ENCODE measurements at regions not wholly inside any gene's neighbourhood (a gene's known extent, or its start where the extent isn't known, plus 50 kb on each side); places are given as distances from the start of the nearest gene placed in this dataset.
"Not testable (repeated sequence)": the region's sequence is repeated elsewhere in the genome, so short reads cannot be mapped to it uniquely, and the experiment has no call there.

DNA sequence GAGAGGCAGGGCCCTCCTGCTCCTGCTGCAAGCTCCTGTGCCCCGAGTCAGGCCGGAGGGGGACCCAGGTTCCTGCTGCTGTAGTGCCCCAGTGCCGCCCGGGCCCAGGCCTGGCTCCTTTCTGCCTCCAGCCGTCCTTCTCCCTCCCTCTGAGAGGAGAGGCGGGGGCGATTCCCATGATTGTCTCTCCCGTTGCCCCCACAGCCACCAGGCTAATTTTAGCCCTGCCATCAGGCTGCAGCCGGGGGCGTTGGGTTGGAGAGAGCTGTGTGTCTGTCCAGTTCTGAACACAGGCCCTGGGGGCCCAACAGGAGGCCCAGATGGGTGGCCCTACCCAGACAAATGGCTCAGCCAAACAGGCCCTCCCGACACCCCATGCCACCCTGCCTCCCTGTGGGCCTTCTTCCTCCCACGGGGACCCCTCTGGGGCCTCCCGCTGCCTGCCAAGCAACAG, 214.8 kb downstream of the TBC1D2B start:
- H3K4me3 ChIP-seq (ENCODE audit: low read depth, low read length): no peak overlapping the region
- TF ChIP-seq, protein P1, sequence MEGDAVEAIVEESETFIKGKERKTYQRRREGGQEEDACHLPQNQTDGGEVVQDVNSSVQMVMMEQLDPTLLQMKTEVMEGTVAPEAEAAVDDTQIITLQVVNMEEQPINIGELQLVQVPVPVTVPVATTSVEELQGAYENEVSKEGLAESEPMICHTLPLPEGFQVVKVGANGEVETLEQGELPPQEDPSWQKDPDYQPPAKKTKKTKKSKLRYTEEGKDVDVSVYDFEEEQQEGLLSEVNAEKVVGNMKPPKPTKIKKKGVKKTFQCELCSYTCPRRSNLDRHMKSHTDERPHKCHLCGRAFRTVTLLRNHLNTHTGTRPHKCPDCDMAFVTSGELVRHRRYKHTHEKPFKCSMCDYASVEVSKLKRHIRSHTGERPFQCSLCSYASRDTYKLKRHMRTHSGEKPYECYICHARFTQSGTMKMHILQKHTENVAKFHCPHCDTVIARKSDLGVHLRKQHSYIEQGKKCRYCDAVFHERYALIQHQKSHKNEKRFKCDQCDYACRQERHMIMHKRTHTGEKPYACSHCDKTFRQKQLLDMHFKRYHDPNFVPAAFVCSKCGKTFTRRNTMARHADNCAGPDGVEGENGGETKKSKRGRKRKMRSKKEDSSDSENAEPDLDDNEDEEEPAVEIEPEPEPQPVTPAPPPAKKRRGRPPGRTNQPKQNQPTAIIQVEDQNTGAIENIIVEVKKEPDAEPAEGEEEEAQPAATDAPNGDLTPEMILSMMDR (IDR thresholded peaks at IDR 0.05; ENCODE audit: insufficient read depth, low read length, poor library complexity, severe bottlenecking): no peak
- no peak for DNase-seq (ENCODE audit: low read depth)
- H3K27me3 ChIP-seq (ENCODE audit: control insufficient read depth, insufficient read depth, low read length): peaks cover 4% of the 10 kb centered on the region
- H3K36me3 ChIP-seq (ENCODE audit: control insufficient read depth, insufficient read depth, low read length): no peaks in the 10 kb centered on the region

DNA sequence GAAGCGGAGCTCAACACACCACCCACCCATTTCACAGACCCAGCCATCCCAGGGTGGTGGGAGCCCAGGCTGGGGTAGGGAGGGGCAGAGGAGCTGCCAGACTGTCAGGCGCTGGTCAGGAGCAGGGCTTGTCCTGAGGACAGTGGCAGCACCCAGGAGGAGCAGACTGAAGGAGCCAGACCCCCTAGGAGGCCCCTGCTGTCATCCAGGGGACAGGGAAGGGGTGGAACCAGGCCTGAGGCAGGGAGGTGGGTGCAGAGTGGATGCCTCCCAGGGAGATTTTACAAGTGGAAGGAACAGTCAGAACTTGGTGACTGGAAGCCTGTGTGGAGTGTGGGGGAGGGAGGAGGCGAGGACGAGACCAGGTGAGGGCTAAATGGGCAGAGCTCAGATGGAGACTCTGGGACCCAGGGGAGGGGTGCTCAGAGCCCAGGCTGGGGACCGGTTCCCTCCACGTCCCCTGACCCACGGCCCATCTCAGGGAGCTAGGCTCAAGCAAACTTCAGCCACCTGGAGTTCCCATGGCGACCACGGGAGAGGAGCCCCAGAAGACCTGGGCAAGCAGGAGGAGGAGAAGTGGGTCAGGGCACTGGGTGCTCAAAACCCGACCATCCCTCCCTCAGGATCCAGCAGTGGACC, 215.4 kb downstream of the TBC1D2B start:
- H3K36me3 ChIP-seq (ENCODE audit: control insufficient read depth, insufficient read depth, low read length); H3K27me3 ChIP-seq (ENCODE audit: control insufficient read depth, insufficient read depth, low read length); DNase-seq (ENCODE audit: low read depth); H3K4me3 ChIP-seq (ENCODE audit: low read depth, low read length): not testable (repeated sequence)

DNA sequence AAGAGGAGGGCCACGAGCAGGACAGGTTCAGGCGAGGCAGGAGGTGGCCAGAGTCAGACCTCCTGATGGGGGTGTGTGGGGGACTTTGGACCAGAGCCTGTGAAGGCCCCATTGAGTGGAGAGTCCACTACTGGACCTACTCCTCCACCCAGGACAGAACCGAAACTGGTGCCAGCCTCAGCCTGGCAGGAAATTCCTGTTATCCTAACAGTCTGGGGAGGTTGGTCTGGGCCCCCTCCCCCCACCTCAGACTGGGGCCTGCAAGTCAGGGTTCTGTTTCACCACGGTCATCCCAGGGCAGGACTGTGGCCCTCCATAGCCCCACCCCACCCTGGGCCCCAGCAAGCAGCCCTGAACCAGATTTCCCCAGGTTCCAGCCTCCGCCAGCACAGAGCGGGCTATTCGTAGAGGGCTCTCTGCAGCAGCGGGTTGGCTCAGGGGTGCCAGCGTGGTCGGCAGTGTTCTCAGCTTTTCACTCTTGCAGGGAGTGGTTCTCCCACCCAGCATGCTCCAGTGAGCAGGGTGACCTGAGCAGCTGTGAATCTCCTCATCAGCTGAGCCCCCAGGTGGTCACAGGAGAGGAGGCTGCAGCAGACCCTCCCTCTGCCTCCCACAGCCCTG, 217.3 kb downstream of the TBC1D2B start:
- no peak for DNase-seq (ENCODE audit: low read depth)
- no peaks in the 10 kb centered on the region for H3K36me3 ChIP-seq (ENCODE audit: control insufficient read depth, insufficient read depth, low read length)
- peaks cover 4% of the 10 kb centered on the region for H3K27me3 ChIP-seq (ENCODE audit: control insufficient read depth, insufficient read depth, low read length)
- no peak overlapping the region for H3K4me3 ChIP-seq (ENCODE audit: low read depth, low read length)
- TF ChIP-seq, protein P1 (IDR thresholded peaks at IDR 0.05; ENCODE audit: insufficient read depth, low read length, poor library complexity, severe bottlenecking): no peak

DNA sequence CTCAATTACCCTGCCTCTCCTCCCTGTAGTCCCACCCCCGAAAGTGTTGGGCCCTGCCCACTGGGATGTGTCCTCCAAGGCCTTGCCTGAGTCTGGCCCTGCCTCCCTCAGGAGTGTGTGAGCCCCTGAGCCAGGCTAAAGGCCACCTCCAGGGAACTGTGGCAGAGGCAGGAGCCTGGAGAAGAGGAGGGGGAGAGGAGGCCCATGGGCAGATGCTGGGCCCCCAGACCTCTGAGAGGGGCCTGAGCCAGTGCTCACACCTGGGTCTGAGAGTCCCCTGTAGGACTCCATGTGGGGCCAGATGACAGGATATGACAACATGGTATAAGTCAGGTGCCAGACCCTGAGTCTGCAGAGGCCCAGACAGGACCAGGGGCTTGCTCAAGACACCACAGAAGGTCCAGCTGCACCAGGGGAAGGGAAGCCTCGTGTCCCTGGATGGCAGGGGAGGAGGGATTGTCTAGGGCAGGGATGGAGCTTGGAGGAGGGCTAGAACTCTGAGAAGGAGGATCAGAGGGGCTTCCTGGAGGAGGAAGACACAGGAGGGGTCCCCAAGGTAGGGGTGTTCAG, 217.9 kb downstream of the TBC1D2B start:
- TF ChIP-seq, protein P1 (IDR thresholded peaks at IDR 0.05; ENCODE audit: insufficient read depth, low read length, poor library complexity, severe bottlenecking): no peak
- no peak overlapping the region for H3K4me3 ChIP-seq (ENCODE audit: low read depth, low read length)
- no peaks in the 10 kb centered on the region for H3K36me3 ChIP-seq (ENCODE audit: control insufficient read depth, insufficient read depth, low read length)
- no peak for DNase-seq (ENCODE audit: low read depth)
- H3K27me3 ChIP-seq (ENCODE audit: control insufficient read depth, insufficient read depth, low read length): peaks cover 6% of the 10 kb centered on the region

DNA sequence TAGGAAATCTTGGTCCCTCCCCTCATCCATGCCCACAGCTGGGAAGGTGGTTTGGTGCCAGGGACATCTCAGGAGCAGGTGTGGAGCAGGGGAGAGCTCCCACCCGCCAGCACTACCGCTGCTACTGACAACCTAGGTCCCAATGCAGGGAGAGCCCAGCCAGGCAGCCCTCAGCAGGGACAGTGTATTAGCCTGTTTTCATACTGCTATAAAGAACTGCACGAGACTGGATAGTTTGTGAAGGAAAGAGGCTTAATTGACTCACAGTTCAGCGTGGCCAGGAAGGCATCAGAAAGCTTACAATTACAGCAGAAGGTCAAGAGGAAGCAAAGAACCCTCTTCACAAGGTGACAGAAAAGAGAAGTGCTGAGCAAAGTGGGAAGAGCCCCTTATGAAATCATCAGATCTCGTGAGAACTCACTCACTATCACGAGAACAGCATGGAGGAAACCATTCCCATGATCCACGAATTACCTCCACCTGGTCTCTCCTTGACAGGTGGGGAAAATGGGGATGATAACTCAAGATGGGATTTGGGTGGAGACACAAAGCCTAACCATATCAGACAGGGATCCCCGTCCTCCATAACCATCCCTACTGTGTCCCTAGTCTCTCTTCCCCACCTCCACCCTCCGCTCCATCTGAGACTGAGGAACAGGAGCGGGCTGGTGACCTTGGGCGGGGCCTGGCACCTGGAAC, 218.6 kb downstream of the TBC1D2B start:
- H3K27me3 ChIP-seq (ENCODE audit: control insufficient read depth, insufficient read depth, low read length): peaks cover 6% of the 10 kb centered on the region
- DNase-seq (ENCODE audit: low read depth): no peak

DNA sequence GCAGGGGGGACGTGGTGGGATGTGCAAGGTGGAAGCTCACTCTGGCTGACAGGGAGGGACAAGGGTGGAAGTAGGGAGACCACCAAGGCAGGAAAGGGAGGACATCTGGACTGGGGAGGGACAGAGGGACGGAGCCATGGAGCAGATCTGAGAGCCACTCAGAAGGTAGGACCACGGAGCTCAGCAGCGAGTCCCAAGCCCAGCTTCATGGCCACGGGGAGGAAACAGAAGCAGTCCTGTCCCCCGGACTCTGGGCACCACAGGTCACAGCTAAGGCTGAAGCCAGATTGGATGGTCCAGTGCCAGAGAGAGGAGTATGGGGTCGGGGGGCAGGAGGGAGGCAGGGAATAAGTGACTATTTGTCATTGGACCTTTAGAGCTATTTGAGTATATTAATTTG, 220.1 kb downstream of the TBC1D2B start:
- no peak overlapping the region for H3K4me3 ChIP-seq (ENCODE audit: low read depth, low read length)
- TF ChIP-seq, protein P1 (IDR thresholded peaks at IDR 0.05; ENCODE audit: insufficient read depth, low read length, poor library complexity, severe bottlenecking): no peak
- peaks cover 10% of the 10 kb centered on the region for H3K27me3 ChIP-seq (ENCODE audit: control insufficient read depth, insufficient read depth, low read length)
- no peaks in the 10 kb centered on the region for H3K36me3 ChIP-seq (ENCODE audit: control insufficient read depth, insufficient read depth, low read length)
- DNase-seq (ENCODE audit: low read depth): no peak

More for the DNA sequence above, 218.6 kb downstream of the TBC1D2B start:
- TF ChIP-seq, protein P1 (IDR thresholded peaks at IDR 0.05; ENCODE audit: insufficient read depth, low read length, poor library complexity, severe bottlenecking): no peak
- no peaks in the 10 kb centered on the region for H3K36me3 ChIP-seq (ENCODE audit: control insufficient read depth, insufficient read depth, low read length)
- H3K4me3 ChIP-seq (ENCODE audit: low read depth, low read length): no peak overlapping the region
